DOHH2 (cell line): ENCODE measurements at regions not wholly inside any gene's neighbourhood (a gene's known extent, or its start where the extent isn't known, plus 50 kb on each side); places are given as distances from the start of the nearest gene placed in this dataset.

Source experiments
- CTCF ChIP-seq: fragments of 200-600 bp; sonication (generic); IDR thresholded peaks from one replicate; pipeline ENCODE4 v1.5.1; 2014; ENCODE audit warnings: antibody characterized with exemption, mild to moderate bottlenecking, low read depth, low read length; ENCODE audit not compliant: poor library complexity, severe bottlenecking
- EZH2phosphoT487 ChIP-seq: fragments of 200-600 bp; sonication (generic); IDR thresholded peaks from 2 replicates; pipeline ENCODE4 v1.6.1; 2017; ENCODE audit warnings: borderline replicate concordance, mild to moderate bottlenecking, antibody characterized with exemption, low read length, moderate library complexity, mixed read lengths

DNA sequence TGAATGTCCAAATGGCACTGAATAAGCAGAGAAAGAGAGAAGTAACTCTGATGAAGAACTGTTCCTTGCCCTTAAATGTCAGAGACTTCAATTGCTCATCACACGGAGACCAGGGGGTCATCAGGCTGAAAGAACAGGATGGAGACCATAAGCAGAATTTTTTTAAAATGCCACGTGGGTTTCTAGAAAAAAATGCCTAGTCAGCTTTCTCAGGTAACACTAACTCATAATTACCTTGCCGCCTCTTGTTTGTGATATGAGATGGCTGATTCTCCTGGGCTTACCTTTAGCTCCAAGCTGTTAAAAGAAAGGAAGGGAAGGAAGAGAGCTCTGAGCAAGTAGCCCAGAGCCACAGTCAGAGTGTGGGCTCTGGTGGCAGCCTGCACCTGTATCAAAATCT, 372.0 kb downstream of the GPAM start:
- TF ChIP-seq CTCF (no peak), EZH2phosphoT487 (no peak)
